ENCODE measurements at regions not wholly inside any gene's neighbourhood (a gene's known extent, or its start where the extent isn't known, plus 50 kb on each side); places are given as distances from the start of the nearest gene placed in this dataset.

DNA sequence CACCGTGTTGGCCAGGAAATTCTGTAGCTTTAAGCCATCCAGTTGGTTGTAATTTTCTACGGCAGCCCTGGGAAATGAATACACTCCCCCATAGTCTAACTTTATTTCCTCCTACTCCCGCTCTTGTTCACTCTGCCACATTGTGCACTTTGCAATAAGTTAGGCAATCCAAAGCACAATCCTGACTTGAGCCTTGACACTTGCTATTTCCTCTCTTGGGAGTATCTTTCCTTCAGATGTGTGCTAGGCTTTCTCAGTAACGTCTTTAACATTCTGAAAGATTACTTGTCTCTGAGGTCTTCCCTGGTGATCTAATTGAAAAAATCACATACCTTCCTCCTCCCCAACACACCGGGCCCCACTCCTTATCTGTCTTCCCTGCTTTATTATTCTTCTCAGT, 65.9 kb upstream of the RAB27B start:
- no peak for ATAC-seq (replicated peaks in 6 of 8)
- Histone ChIP-seq H3K4me3 (no peak overlapping the region), H3K27ac (no peak overlapping the region), H3K4me1 (replicated peaks in 1 of 2) (peaks cover 0 to 2% of the 10 kb centered on the region in 2 donors)
- WGBS, 10 experiments = 25 to 86% (median 56%) methylated on average over 1 to 4 of the region's 5 CpGs; no CpG with 5 or more reads in 1 of the 10 experiments
- in situ Hi-C loops (cut with MboI; ENCODE audit: low pct_unique_long_range_greater_than_20kb in 2 of 9, low sequenced_read_pairs in 9 of 9, unreplicated experiment in 9 of 9) = no loop called here

DNA sequence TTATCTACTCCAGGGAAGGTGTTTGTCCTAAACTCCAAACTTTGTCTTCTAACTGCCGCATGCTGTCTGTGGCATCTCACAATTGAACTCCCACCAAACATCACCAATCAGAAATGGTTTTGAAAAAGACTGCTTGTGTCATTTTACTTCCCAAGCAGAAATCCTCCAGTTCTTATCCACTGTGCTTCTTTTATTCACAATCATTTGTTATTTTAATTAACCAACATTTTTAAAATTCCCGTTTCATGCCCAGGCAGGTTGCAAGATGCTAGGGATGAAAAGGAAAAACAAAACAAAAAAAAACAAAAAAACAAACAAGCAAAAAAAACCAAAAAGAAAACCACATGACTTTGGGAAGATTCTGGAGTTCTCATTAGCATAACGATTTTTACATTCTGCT, 63.5 kb upstream of the RAB27B start:
- in situ Hi-C loops (cut with MboI; ENCODE audit: low pct_unique_long_range_greater_than_20kb in 2 of 9, low sequenced_read_pairs in 9 of 9, unreplicated experiment in 9 of 9) = no loop called here
- no peak overlapping the region for H3K4me3 ChIP-seq
- H3K27ac ChIP-seq = no peak overlapping the region
- WGBS, 10 experiments = 58 to 100% (median 76%) methylated on average over 1 to 3 of the region's 3 CpGs
- no peak for ATAC-seq (replicated peaks in 6 of 8)
- peaks cover 0 to 6% of the 10 kb centered on the region in 2 donors for H3K4me1 ChIP-seq (replicated peaks in 1 of 2)

DNA sequence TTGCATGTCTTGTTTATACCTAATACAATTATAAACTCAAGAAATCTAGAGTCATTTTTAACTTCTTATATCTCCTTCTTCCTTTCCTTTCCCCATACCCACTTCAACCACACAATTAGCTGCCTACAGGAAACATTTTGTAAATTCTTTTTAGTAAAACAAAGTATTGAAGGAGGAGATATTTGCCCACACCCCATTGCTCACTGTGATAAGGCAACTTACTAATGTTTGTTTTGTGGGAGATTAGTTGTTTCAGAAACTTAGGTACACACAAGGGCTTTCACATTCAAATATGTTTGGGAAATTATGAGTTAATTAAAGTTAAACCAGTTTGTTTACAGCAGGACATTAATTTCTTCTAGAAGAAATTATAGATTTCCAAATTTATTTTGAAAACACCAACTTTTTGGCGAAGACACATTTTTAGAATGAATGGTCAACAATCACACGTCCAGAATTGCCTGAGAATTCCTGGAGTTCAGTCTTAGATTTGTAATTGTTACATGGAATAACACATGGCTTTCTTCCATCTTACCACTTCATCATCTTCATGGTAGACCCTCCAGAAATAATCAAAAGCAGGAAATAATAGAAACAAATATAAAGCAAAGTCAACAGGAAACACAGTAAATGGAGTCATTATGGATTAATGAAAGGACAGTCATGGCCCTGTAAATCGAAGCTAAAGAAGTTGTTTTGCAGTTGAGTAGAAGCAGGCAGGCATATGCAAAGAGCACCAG, 62.5 kb upstream of the RAB27B start:
- H3K4me3 ChIP-seq = no peak overlapping the region
- peaks cover 0 to 6% of the 10 kb centered on the region in 2 donors for H3K4me1 ChIP-seq (replicated peaks in 1 of 2)
- WGBS, 10 experiments = 13 to 100% (median 86%) methylated on average over 1 to 3 of the region's 3 CpGs; no CpG with 5 or more reads in 1 of the 10 experiments
- H3K27ac ChIP-seq = no peak overlapping the region
- ATAC-seq (replicated peaks in 6 of 8) = no peak
- in situ Hi-C loops (cut with MboI; ENCODE audit: low pct_unique_long_range_greater_than_20kb in 2 of 9, low sequenced_read_pairs in 9 of 9, unreplicated experiment in 9 of 9) = no loop called here

DNA sequence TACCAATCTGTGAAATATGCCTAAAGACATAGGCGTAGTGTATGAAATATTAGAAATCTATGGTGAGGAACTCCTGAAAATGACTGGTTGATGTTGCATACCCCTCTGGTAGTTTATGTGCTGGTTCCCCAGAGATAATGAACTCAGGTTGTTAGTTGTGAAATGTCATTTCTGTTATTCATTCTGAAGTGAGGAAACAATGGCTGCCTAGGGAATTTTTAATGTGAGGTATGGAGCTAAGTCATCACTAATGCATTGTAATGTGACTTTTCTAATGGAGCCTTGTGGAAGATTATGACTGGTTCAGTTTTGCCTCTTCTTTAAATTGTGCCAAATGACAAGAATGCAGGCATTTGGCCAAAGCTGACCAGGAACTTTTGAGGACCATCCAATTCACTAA, 61.6 kb upstream of the RAB27B start:
- WGBS, 10 experiments = 63 to 100% (median 100%) methylated on average over 1 of the region's 1 CpG; no CpG with 5 or more reads in 4 of the 10 experiments
- in situ Hi-C loops (cut with MboI; ENCODE audit: low pct_unique_long_range_greater_than_20kb in 2 of 9, low sequenced_read_pairs in 9 of 9, unreplicated experiment in 9 of 9) = no loop called here
- peaks cover 0 to 6% of the 10 kb centered on the region in 2 donors for H3K4me1 ChIP-seq (replicated peaks in 1 of 2)
- H3K27ac ChIP-seq = no peak overlapping the region
- H3K4me3 ChIP-seq = no peak overlapping the region
- no peak for ATAC-seq (replicated peaks in 6 of 8)

DNA sequence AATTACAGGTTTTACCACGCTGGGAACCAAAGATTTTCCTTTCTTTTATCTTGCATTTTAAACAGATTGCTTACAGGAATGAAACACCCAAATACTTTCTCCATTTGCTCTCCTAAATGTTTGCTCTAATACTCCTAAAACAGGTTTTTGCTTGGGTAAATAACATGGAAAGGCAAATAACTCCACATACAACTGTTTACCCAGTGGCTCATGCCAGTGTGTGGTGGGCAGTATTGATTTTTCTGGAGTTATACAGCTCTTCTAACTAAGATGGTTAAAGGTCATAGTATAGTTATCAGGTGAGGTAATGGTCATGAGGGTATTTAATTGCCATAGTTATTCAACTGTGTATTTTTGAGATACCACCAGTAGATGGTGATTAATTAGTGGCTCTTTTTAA, 61.2 kb upstream of the RAB27B start:
- ATAC-seq (replicated peaks in 6 of 8) = peak in 1 of 8 experiments; percentile 34

DNA sequence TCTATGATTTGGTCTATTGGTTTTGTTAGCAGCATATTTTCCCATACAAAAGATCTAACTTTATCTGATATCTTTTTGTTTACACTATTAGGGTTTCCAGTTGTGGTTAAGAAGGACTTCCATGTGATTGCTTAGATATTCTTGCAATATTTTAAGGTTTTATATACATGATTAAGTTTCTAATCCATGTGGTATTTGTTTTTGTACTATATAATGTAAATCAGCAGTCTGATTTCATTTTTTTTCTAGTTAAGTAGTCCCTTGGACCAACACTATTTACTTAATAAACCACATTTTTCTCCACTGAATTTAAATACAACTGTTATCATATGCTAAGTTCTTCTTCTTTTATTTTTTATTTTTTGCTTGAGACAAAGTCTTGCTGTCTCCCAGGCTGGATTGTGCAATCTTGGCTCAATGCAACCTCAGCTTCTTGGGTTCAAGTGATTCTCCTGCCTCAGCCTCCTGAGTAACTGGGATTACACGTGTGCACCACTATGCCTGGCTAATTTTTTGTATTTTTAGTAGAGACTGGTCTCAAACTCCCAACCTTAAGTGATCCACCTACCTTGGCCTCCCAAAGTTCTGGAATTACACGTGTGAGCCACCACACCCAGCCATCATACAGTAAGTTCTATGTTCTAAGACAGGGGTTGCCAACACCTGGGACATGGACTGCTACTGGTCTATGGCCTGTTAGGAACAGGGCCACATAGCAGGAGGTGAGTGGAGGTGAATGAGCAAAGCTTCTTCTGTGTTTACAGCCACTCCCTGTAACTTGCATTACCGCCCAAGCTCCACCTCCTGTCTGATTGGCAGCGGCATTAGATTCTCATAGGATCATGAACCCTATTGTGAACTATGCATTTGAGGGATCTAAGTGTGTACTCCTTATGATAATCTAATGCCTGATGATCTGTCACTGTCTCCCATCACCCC, 58.5 kb upstream of the RAB27B start:
- H3K4me1 ChIP-seq (replicated peaks in 1 of 2) = peaks cover 0 to 13% of the 10 kb centered on the region in 2 donors
- ATAC-seq (replicated peaks in 6 of 8) = no peak
- no peak overlapping the region for H3K4me3 ChIP-seq
- H3K27ac ChIP-seq = no peak overlapping the region
- whole genome bisulfite sequencing, 10 experiments = 17 to 89% (median 77%) methylated on average over 1 to 4 of the region's 4 CpGs; no CpG with 5 or more reads in 3 of the 10 experiments
- in situ Hi-C loops (cut with MboI; ENCODE audit: low pct_unique_long_range_greater_than_20kb in 2 of 9, low sequenced_read_pairs in 9 of 9, unreplicated experiment in 9 of 9) = no loop called here

More for the DNA sequence above, 61.2 kb upstream of the RAB27B start:
- in situ Hi-C loops (cut with MboI; ENCODE audit: low pct_unique_long_range_greater_than_20kb in 2 of 9, low sequenced_read_pairs in 9 of 9, unreplicated experiment in 9 of 9) = no loop called here
- WGBS, 10 experiments = 0 to 100% (median 71%) methylated on average over 1 of the region's 1 CpG; no CpG with 5 or more reads in 2 of the 10 experiments
- Histone ChIP-seq H3K27ac (no peak overlapping the region), H3K4me1 (replicated peaks in 1 of 2) (peaks cover 0 to 6% of the 10 kb centered on the region in 2 donors), H3K4me3 (no peak overlapping the region)

DNA sequence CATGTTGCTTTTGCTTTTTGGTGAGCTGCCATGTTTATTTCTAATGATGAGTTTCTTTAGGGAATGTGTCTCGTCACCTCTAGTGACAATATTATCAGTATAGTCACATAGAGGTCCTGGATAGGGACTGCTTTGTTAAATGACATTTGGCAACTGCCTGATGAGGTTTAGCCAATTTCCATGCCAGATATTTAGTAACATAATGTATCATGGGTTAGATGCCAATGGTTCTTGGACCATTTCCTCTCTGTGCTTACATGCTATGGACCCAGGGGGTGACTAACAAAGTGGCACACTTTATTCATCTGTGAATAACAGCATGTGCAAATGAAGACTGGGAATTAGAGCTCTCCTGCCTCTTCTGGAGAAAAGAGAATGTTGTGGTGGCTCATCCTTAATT, 56.2 kb upstream of the RAB27B start:
- H3K27ac ChIP-seq = no peak overlapping the region
- no peak overlapping the region for H3K4me3 ChIP-seq
- ATAC-seq (replicated peaks in 6 of 8) = no peak
- peaks cover 0 to 12% of the 10 kb centered on the region in 2 donors for H3K4me1 ChIP-seq (replicated peaks in 1 of 2)
- in situ Hi-C loops (cut with MboI; ENCODE audit: low pct_unique_long_range_greater_than_20kb in 2 of 9, low sequenced_read_pairs in 9 of 9, unreplicated experiment in 9 of 9) = no loop called here
- WGBS, 10 experiments = 17 to 100% (median 83%) methylated on average over 1 of the region's 1 CpG; no CpG with 5 or more reads in 1 of the 10 experiments

DNA sequence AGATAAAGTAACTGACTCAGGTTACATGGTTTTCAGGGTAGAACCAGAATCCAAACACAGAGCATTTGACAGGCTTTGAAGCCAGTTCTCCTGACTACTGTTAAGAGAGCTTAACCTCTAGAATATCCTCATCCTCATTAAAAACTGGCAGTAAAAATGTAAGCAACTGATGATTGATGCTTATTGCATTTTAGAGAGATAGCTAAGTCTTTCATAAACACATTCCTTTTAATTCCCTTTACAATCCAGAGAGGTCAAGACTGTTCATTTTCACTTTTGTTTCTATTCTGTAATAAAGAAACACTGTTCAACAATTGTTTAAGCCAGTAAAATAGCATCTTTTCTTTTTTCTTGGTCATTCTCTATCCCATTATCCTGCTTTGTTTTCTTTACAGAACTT, 53.9 kb upstream of the RAB27B start:
- in situ Hi-C loops (cut with MboI; ENCODE audit: low pct_unique_long_range_greater_than_20kb in 2 of 9, low sequenced_read_pairs in 9 of 9, unreplicated experiment in 9 of 9) = no loop called here
- no peak overlapping the region for H3K27ac ChIP-seq
- H3K4me3 ChIP-seq = no peak overlapping the region
- no peak for ATAC-seq (replicated peaks in 6 of 8)
- peaks cover 0 to 8% of the 10 kb centered on the region in 2 donors for H3K4me1 ChIP-seq (replicated peaks in 1 of 2)

DNA sequence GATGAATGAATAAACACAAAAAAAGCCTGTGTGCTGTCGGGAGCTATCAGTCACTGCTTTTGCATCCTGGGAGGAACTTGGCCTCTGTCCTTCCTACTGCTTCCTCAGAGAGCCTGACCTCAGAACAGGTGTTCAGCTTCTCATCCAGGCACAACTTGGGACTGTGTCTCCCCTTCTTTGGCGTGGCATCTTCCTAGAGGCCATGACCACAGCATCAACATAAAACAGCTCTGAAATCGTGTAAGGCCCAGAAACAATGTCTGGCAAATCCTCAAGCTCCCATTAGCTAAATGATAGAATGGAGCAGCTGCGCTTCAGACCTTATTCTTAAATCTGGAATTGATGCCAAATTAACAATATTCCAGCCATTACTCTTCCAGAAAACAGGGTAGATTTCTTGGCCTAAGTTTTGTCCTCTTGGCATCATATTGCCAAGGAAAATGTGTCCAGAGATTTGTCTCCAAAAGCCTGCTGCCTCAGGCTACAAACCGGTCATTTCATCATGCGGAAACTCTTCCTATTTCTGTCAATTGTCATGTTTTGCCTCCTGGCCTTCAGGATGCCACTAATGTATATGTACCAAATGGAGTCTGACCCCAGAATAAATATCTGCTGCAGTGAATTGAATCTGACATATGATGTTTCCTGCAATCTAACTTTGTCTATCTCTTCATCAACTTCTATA, 53.2 kb upstream of the RAB27B start:
- Histone ChIP-seq H3K4me3 (no peak overlapping the region), H3K27ac (no peak overlapping the region), H3K4me1 (replicated peaks in 1 of 2) (peaks cover 0 to 8% of the 10 kb centered on the region in 2 donors)
- in situ Hi-C loops (cut with MboI; ENCODE audit: low pct_unique_long_range_greater_than_20kb in 2 of 9, low sequenced_read_pairs in 9 of 9, unreplicated experiment in 9 of 9) = no loop called here
- 20 to 100% (median 78%) methylated on average over 1 to 6 of the region's 6 CpGs for WGBS, 10 experiments
- ATAC-seq (replicated peaks in 6 of 8) = no peak

DNA sequence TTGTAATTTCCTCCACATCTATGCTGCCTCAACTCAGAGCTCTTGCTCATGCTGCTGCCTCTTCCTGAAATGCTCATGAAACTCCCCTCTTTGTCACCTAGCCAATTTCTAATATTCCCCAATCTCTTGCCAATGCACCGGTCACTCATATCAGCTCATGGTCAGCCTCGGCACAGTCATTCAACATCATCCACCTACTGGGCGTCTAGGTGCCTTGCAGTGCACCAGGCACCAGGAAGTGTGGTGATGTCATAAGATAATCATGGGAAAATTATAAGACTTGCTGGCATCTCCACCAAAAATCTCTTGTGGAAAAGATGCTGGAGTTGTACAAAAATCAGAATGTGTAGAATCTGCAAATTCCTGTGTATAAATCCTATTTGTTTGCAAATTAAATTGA, 52.6 kb upstream of the RAB27B start:
- H3K27ac ChIP-seq = no peak overlapping the region
- WGBS, 10 experiments = 18 to 100% (median 94%) methylated on average over 2 to 3 of the region's 3 CpGs; no CpG with 5 or more reads in 6 of the 10 experiments
- H3K4me1 ChIP-seq (replicated peaks in 1 of 2) = peaks cover 0 to 8% of the 10 kb centered on the region in 2 donors
- peak in 4 of 8 experiments; percentile 23 to 40 (median 32) for ATAC-seq (replicated peaks in 6 of 8)
- no peak overlapping the region for H3K4me3 ChIP-seq
- in situ Hi-C loops (cut with MboI; ENCODE audit: low pct_unique_long_range_greater_than_20kb in 2 of 9, low sequenced_read_pairs in 9 of 9, unreplicated experiment in 9 of 9) = no loop called here

DNA sequence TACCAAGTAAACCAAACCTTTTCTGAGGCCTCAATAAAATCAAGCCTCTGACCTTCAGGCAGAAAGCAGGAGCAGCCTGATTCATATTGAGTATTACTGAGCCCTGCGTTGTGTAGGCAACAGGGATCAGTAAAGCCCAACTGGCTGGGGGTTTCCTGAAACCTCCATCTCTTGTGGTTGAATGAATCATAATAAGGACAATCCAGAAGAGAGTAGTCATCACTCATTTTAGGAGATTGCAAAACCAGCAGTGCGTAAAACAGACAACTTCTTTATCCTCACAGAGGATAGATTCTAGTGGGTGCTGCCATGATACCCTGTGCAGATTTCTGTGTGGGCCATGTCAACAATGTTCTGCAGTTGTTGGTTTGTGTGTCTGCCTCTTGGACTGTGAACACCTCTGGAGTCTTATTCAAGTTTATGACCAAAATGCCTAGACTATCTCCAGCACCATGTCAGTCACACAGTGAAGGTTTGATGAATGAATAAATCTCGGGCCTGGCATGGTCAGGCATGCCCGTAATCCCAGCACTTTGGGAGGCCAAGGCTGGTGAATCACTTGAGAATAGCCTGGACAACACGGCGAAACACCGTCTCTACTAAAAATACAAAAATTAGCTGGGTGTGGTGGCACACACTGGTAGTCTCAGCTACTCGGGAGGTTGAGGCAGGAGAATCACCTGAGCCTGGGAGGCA, 51.8 kb upstream of the RAB27B start:
- peak; percentile 27 to 99 (median 54) for ATAC-seq (replicated peaks in 6 of 8)
- no peak overlapping the region for H3K4me3 ChIP-seq
- H3K4me1 ChIP-seq (replicated peaks in 1 of 2) = peaks cover 0 to 8% of the 10 kb centered on the region in 2 donors
- no peak overlapping the region for H3K27ac ChIP-seq
- 20 to 100% (median 90%) methylated on average over 1 to 7 of the region's 8 CpGs; no CpG with 5 or more reads in 1 of the 10 experiments for WGBS, 10 experiments
- in situ Hi-C loops (cut with MboI; ENCODE audit: low pct_unique_long_range_greater_than_20kb in 2 of 9, low sequenced_read_pairs in 9 of 9, unreplicated experiment in 9 of 9) = no loop called here

DNA sequence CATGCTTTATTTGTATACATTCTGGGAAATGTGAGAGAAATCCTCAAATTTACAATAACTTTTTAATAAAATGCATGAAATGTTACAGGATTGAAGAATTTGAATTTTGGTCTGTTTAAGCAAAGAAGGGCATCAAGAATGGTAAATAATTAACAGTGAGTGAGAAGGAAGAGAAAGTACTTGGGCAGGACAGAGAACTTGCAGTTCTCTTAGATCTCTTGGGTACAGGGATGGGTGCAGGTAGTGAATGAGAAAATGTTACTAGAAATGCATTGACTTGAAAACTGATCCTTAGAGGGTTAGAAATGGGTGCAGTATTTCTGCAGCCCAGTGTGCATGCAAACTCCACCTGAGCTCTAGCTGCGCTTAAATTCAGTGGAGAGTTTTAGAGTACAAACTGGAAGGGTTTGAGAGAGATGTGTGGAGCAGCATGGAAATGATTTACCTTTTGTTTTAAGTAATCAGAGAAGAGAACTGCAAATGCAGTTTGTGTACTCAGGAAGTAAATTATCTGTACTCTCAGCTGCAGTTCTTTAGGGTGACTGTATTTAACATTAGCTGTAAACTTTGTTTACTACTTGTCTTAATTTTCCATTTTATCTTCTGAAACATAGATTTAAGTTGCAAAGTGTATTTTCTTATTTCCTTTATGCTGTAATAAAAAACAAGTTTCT, 51.0 kb upstream of the RAB27B start:
- H3K27ac ChIP-seq = no peak overlapping the region
- H3K4me1 ChIP-seq (replicated peaks in 1 of 2) = peaks cover 0 to 8% of the 10 kb centered on the region in 2 donors
- 60 to 100% (median 100%) methylated on average over 1 of the region's 1 CpG; no CpG with 5 or more reads in 2 of the 10 experiments for WGBS, 10 experiments
- ATAC-seq (replicated peaks in 6 of 8) = no peak
- H3K4me3 ChIP-seq = no peak overlapping the region
- in situ Hi-C loops (cut with MboI; ENCODE audit: low pct_unique_long_range_greater_than_20kb in 2 of 9, low sequenced_read_pairs in 9 of 9, unreplicated experiment in 9 of 9) = no loop called here
